ENCODE measurements at regions not wholly inside any gene's neighbourhood (a gene's known extent, or its start where the extent isn't known, plus 50 kb on each side); places are given as distances from the start of the nearest gene placed in this dataset.
A peak's percentile ranks its signal among the peaks of the same experiment; 100 is the strongest.
"Not testable (repeated sequence)": the region's sequence is repeated elsewhere in the genome, so short reads cannot be mapped to it uniquely, and the experiment has no call there.

GRCh38 chr6:4412077-4412476 is 276.7 kb upstream of the ECI2 start:
- ATAC-seq: no peak
- 39 to 45% methylated on average over 2 of the region's 2 CpGs for WGBS, 2 donors
- Histone ChIP-seq H3K4me1 (peaks cover 0 to 6% (median 0%) of the 10 kb centered on the region in 9 donors), H3K36me3 (no peaks in the 10 kb centered on the region), H3K27ac (peak overlapping the region in 1 of 10 donors; percentile 11), H3K4me3 (no peak overlapping the region), H3K9me3 (peaks cover 0 to 14% (median 0%) of the 10 kb centered on the region in 11 donors), H3K27me3 (no peaks in the 10 kb centered on the region)
- no peak for TF ChIP-seq CTCF (IDR thresholded peaks at IDR 0.05)
- no peak for DNase-seq
- intact Hi-C loops (cut with DNase I): no loop called here

GRCh38 chr6:4407710-4408109 is 272.3 kb upstream of the ECI2 start:
- H3K27ac ChIP-seq; DNase-seq; intact Hi-C loops (cut with DNase I); ATAC-seq; H3K36me3 ChIP-seq; H3K4me3 ChIP-seq; H3K27me3 ChIP-seq: not testable (repeated sequence)
- 87 to 89% methylated on average over 1 of the region's 1 CpG for WGBS, 2 donors
- Histone ChIP-seq H3K9me3 (peaks cover 0 to 14% (median 0%) of the 10 kb centered on the region in 11 donors), H3K4me1 (peaks cover 0 to 20% (median 13%) of the 10 kb centered on the region in 9 donors)

- Histone ChIP-seq H3K4me1 (peaks cover 4 to 31% (median 25%) of the 10 kb centered on the region in 9 donors), H3K4me3 (no peak overlapping the region), H3K27me3 (no peaks in the 10 kb centered on the region), H3K36me3 (no peaks in the 10 kb centered on the region), H3K9me3 (peaks cover 0 to 14% (median 0%) of the 10 kb centered on the region in 11 donors), H3K27ac (no peak overlapping the region)
- DNase-seq (no peak), ATAC-seq (no peak)
- no peak for TF ChIP-seq CTCF (IDR thresholded peaks at IDR 0.05)
- WGBS, 2 donors: 72 to 79% methylated on average over 11 of the region's 11 CpGs
- intact Hi-C loops (cut with DNase I): no loop called here
These were observed 270.3 kb upstream of the ECI2 start for GRCh38 chr6:4405621-4406212.

GRCh38 chr6:4404415-4404814 is 269.0 kb upstream of the ECI2 start:
- ATAC-seq (no peak), DNase-seq (no peak)
- peaks cover 4 to 31% (median 25%) of the 10 kb centered on the region in 9 donors for H3K4me1 ChIP-seq
- WGBS, 2 donors: 81% methylated on average over 2 of the region's 2 CpGs
- intact Hi-C loops (cut with DNase I): loop anchor here in 1 of 10 donors (5.0 kb wide), 1 partner anchor 47 kb away; no protein-coding TSS in a partner anchor
- peaks cover 0 to 14% (median 0%) of the 10 kb centered on the region in 11 donors for H3K9me3 ChIP-seq
- H3K4me3 ChIP-seq: no peak overlapping the region
- no peaks in the 10 kb centered on the region for H3K27me3 ChIP-seq
- peak overlapping the region in 1 of 10 donors; percentile 90 for H3K27ac ChIP-seq
- no peaks in the 10 kb centered on the region for H3K36me3 ChIP-seq
- no peak for TF ChIP-seq CTCF (IDR thresholded peaks at IDR 0.05)

GRCh38 chr6:4403828-4404227 is 268.5 kb upstream of the ECI2 start:
- no peak for TF ChIP-seq CTCF (IDR thresholded peaks at IDR 0.05)
- H3K4me1 ChIP-seq: peaks cover 4 to 31% (median 25%) of the 10 kb centered on the region in 9 donors
- peak overlapping the region in 8 of 10 donors; percentile 45 to 90 (median 82) for H3K27ac ChIP-seq
- no peaks in the 10 kb centered on the region for H3K36me3 ChIP-seq
- no peak overlapping the region for H3K4me3 ChIP-seq
- 22 to 40% methylated on average over 4 of the region's 4 CpGs for WGBS, 2 donors
- intact Hi-C loops (cut with DNase I): loop anchor here in 2 of 10 donors (2.0 to 5.0 kb wide), 2 partner anchors 45 to 47 kb away; no protein-coding TSS in a partner anchor
- ATAC-seq: peak in 6 of 8 donors; percentile 35 to 87 (median 43)
- H3K9me3 ChIP-seq: peaks cover 0 to 14% (median 0%) of the 10 kb centered on the region in 11 donors
- no peak for DNase-seq
- no peaks in the 10 kb centered on the region for H3K27me3 ChIP-seq

Measured in heart right ventricle (tissue), 16 donors.